MCF 10A (cell line): ENCODE measurements at regions not wholly inside any gene's neighbourhood (a gene's known extent, or its start where the extent isn't known, plus 50 kb on each side); places are given as distances from the start of the nearest gene placed in this dataset.
A peak's percentile ranks its signal among the peaks of the same experiment; 100 is the strongest.

Source experiments
- BruUV-seq: library from RNA; stranded (reverse); fragments of 400-500 nt; replicated peaks from 2 replicates; lab custom pipeline; 2021; lab: Mats Ljungman, UMichigan
- CTCF ChIA-PET: fragments of 300-600 bp; sonication (Branson Sonifier 250); formaldehyde crosslinking; extraction: SDS; loops from one replicate; lab custom pipeline; 2021; ENCODE audit warnings: antibody characterized with exemption, inconsistent platforms; lab: Yijun Ruan, JAX
- POLR2A ChIA-PET: fragments of 300-600, 350-650 bp; sonication (Branson Sonifier 250); formaldehyde crosslinking; extraction: SDS; loops from one replicate; lab custom pipeline; 2020; ENCODE audit warnings: antibody characterized with exemption, inconsistent platforms; lab: Yijun Ruan, JAX
- DNase-seq: peaks from one replicate; pipeline ENCODE4 v3.0.0-alpha.2; 2018; ENCODE audit not compliant: unreplicated experiment
- H3K27ac Mint-ChIP-seq: one replicate; pipeline ENCODE4 v1.8.0; 2022; ENCODE audit warnings: mild to moderate bottlenecking, low read depth, mixed read lengths; ENCODE audit not compliant: unreplicated experiment
- H3K27me3 Mint-ChIP-seq: one replicate; pipeline ENCODE4 v1.8.0; 2022; ENCODE audit warnings: mixed read lengths; ENCODE audit not compliant: insufficient read depth, unreplicated experiment
- H3K36me3 Mint-ChIP-seq: one replicate; pipeline ENCODE4 v1.8.0; 2022; ENCODE audit warnings: mild to moderate bottlenecking, moderate library complexity, mixed read lengths; ENCODE audit not compliant: insufficient read depth, unreplicated experiment
- H3K4me1 Mint-ChIP-seq: one replicate; pipeline ENCODE4 v1.8.0; 2022; ENCODE audit warnings: mixed read lengths; ENCODE audit not compliant: insufficient read depth, unreplicated experiment
- H3K4me3 Mint-ChIP-seq: one replicate; pipeline ENCODE4 v1.8.0; 2022; ENCODE audit warnings: mild to moderate bottlenecking, moderate library complexity, mixed read lengths; ENCODE audit not compliant: unreplicated experiment
- H3K9me3 Mint-ChIP-seq: one replicate; pipeline ENCODE4 v1.8.0; 2022; ENCODE audit warnings: mixed read lengths; ENCODE audit not compliant: unreplicated experiment
- intact Hi-C: fragments of 100-400 bp; cut with micrococcal nuclease; formaldehyde crosslinking; loops from 2 replicates; pipeline ENCODE4 v1.14.1; 2022
- TF ChIP-seq, protein P1 (sequence below): fragments of 200-600 bp; IDR thresholded peaks from one replicate; pipeline ENCODE4 v1.8.0; 2022; ENCODE audit warnings: antibody characterized with exemption, mild to moderate bottlenecking; ENCODE audit not compliant: unreplicated experiment

DNA sequence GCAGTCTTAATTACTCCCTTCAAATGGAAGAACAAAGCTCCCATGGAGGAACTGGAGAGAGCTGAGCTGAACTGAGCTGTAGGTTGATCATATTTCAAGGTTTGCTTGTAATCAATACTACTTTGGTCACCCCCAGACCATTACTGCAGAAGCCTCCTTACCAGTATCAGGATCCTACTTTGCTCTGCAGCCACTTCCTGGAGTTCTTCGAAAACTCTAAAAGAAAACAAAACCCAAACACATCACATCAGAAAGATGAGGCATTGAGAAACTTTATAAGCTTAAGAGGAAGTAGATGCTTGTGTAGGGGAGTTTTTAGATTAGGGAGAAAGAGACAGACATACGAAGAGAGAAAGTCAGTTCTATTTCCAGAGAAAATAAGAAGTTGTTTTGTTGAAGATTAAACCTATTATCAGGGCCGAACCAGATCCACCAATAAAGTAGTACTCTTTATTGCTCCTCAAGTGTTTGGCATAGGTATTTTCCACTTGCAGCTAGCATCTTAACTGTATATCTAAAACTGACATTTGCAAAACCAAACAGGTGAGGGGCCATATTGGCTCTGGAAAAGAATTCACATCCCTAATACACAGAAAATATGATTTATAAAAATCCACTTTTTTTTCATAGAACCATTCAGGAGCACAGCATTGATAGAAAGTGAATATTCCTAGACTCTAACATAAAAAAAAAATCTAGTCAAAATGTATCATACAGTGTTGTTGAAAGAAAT, 166.9 kb upstream of the KLF7 start:
- Mint-ChIP-seq H3K4me1 (peaks cover 65% of the 10 kb centered on the region), H3K27me3 (no peaks in the 10 kb centered on the region), H3K27ac (peak overlapping the region; percentile 73), H3K4me3 (no peak overlapping the region), H3K36me3 (peaks cover 6% of the 10 kb centered on the region), H3K9me3 (no peaks in the 10 kb centered on the region)
- DNase-seq: no peak
- ChIA-PET CTCF (interaction anchor here (0.8 kb wide), 2 partner anchors 35 to 75 kb away, joined by 3 read pairs; no protein-coding TSS in a partner anchor), POLR2A (interaction anchor here (0.5 to 9.7 kb wide), 10 partner anchors 11 to 291 kb away, joined by 3 to 194 read pairs (median 6); partner anchors contain the start of gene KLF7)
- BruUV-seq: no TSS peak
- TF ChIP-seq, protein P1, sequence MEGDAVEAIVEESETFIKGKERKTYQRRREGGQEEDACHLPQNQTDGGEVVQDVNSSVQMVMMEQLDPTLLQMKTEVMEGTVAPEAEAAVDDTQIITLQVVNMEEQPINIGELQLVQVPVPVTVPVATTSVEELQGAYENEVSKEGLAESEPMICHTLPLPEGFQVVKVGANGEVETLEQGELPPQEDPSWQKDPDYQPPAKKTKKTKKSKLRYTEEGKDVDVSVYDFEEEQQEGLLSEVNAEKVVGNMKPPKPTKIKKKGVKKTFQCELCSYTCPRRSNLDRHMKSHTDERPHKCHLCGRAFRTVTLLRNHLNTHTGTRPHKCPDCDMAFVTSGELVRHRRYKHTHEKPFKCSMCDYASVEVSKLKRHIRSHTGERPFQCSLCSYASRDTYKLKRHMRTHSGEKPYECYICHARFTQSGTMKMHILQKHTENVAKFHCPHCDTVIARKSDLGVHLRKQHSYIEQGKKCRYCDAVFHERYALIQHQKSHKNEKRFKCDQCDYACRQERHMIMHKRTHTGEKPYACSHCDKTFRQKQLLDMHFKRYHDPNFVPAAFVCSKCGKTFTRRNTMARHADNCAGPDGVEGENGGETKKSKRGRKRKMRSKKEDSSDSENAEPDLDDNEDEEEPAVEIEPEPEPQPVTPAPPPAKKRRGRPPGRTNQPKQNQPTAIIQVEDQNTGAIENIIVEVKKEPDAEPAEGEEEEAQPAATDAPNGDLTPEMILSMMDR: no peak
- intact Hi-C loops: no loop called here

DNA sequence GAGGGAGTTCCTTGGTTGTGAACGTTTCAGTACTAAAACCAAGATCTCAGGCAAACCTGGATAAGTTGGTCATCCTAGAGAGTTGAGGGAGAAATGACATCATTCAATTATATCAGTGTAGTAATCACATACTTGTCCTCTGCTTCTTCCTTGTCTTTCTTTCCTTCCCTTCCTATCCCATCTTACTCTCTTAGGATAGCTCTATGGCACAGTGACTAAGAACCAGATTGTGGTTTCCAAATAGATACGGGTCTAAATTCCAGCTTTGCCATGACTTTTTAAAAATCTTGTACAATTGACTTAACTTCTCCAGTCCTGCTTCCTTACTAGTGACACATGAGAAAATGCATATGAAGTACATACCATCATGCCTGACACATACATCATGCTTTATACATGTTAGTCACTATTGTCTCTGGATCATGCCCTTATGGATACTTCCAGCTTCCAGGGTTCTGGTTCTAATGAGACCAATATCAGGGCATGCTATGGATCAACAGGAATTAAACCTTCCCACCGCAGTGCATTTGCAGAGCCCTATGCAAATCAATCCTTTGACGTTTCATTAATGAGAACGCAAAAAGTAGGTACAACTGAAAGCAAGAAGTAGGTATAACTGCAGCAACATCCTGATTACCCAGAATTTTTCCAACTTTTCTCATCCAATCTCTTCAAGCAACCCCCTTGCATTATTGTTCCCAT, 168.0 kb upstream of the KLF7 start:
- H3K36me3 Mint-ChIP-seq: peaks cover 6% of the 10 kb centered on the region
- peak overlapping the region; percentile 98 for H3K27ac Mint-ChIP-seq
- peak overlapping the region; percentile 70 for H3K4me3 Mint-ChIP-seq
- no peaks in the 10 kb centered on the region for H3K27me3 Mint-ChIP-seq
- ChIA-PET CTCF (interaction anchor here (0.6 to 1.1 kb wide), 4 partner anchors 36 to 86 kb away, joined by 3 to 4 read pairs (median 4); no protein-coding TSS in a partner anchor), POLR2A (interaction anchor here (0.6 to 9.7 kb wide), 19 partner anchors 10 to 186 kb away, joined by 3 to 194 read pairs (median 7); partner anchors contain the start of gene KLF7)
- BruUV-seq: no TSS peak
- no peak for DNase-seq
- TF ChIP-seq, protein P1: no peak
- intact Hi-C loops: loop anchor here (1.0 kb wide), 1 partner anchor 167 kb away; no protein-coding TSS in a partner anchor
- H3K9me3 Mint-ChIP-seq: no peaks in the 10 kb centered on the region
- peaks cover 68% of the 10 kb centered on the region for H3K4me1 Mint-ChIP-seq

DNA sequence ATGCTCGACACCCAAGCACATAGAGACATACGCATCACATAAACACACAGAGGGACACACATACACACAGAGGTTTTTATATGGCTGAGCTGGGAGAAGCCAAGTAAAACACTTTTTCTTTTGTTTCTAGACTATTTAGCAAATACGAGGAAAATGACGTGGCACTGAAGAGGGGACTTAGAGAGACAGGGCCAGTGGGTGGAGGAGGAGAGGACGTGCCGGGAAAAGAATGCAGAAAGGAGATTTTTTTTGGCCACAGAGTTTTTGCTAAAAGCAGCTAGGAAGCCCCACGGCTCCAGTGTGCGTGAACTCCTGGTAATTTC, 168.5 kb upstream of the KLF7 start:
- CTCF ChIA-PET: interaction anchor here (0.6 to 1.1 kb wide), 4 partner anchors 38 to 87 kb away, joined by 3 to 4 read pairs (median 4); no protein-coding TSS in a partner anchor
- POLR2A ChIA-PET: interaction anchor here (0.6 to 9.7 kb wide), 24 partner anchors 9 to 369 kb away, joined by 3 to 194 read pairs (median 5); partner anchors contain the start of genes CREB1 and KLF7
- TF ChIP-seq, protein P1: no peak
- H3K9me3 Mint-ChIP-seq: no peaks in the 10 kb centered on the region
- no peak for DNase-seq
- H3K36me3 Mint-ChIP-seq: peaks cover 4% of the 10 kb centered on the region
- H3K27me3 Mint-ChIP-seq: no peaks in the 10 kb centered on the region
- peaks cover 62% of the 10 kb centered on the region for H3K4me1 Mint-ChIP-seq
- no TSS peak for BruUV-seq
- H3K4me3 Mint-ChIP-seq: peak overlapping the region; percentile 70
- intact Hi-C loops: loop anchor here (1.0 kb wide), 1 partner anchor 168 kb away; no protein-coding TSS in a partner anchor
- H3K27ac Mint-ChIP-seq: peak overlapping the region; percentile 98
